Epithelial cell of prostate (primary cell): ENCODE measurements at regions not wholly inside any gene's neighbourhood (a gene's known extent, or its start where the extent isn't known, plus 50 kb on each side); places are given as distances from the start of the nearest gene placed in this dataset.

ENCODE experiments used
- DNase-seq: peaks from one replicate; pipeline ENCODE4 v3.0.0-alpha.2; 2011; ENCODE audit warnings: low read depth, low spot score
- H3K27ac ChIP-seq: fragments of 450-650 bp; 2 replicates; pipeline ENCODE4 v1.5.1; 2017; ENCODE audit warnings: mild to moderate bottlenecking

- DNase-seq, result no peak
- no peak overlapping the region for H3K27ac ChIP-seq
Observed at GRCh38 chr4:145348291-145348690, 133.4 kb upstream of the SMAD1 start.

- DNase-seq, result no peak
Observed at GRCh38 chr4:145347684-145348083, 134.0 kb upstream of the SMAD1 start.

GRCh38 chr4:145346081-145346480, 135.6 kb upstream of the SMAD1 start:
- no peak for DNase-seq
- no peak overlapping the region for H3K27ac ChIP-seq

More at GRCh38 chr4:145347684-145348083, 134.0 kb upstream of the SMAD1 start:
- no peak overlapping the region for H3K27ac ChIP-seq

GRCh38 chr4:145345401-145345800, 136.3 kb upstream of the SMAD1 start:
- DNase-seq, result no peak
- no peak overlapping the region for H3K27ac ChIP-seq

- no peak for DNase-seq
- H3K27ac ChIP-seq, result no peak overlapping the region
Observed at GRCh38 chr4:145341381-145341780, 140.3 kb upstream of the SMAD1 start.

- H3K27ac ChIP-seq, result no peak overlapping the region
- DNase-seq, result no peak
Observed at GRCh38 chr4:145340071-145340675, 141.5 kb upstream of the SMAD1 start.

GRCh38 chr4:145339075-145339725, 142.5 kb upstream of the SMAD1 start:
- no peak overlapping the region for H3K27ac ChIP-seq
- no peak for DNase-seq

- no peak for DNase-seq
- H3K27ac ChIP-seq, result no peak overlapping the region
Observed at GRCh38 chr4:145338568-145338967, 143.1 kb upstream of the SMAD1 start.

- DNase-seq, result no peak
- no peak overlapping the region for H3K27ac ChIP-seq
Observed at GRCh38 chr4:145337391-145337790, 144.3 kb upstream of the SMAD1 start.

GRCh38 chr4:145333786-145334185, 147.9 kb upstream of the SMAD1 start:
- no peak overlapping the region for H3K27ac ChIP-seq
- no peak for DNase-seq

GRCh38 chr4:145326491-145326890, 146.1 kb upstream of the OTUD4 start:
- H3K27ac ChIP-seq, result no peak overlapping the region
- DNase-seq, result no peak

- DNase-seq, result peak; percentile 6
- H3K27ac ChIP-seq, result no peak overlapping the region
Observed at GRCh38 chr4:145324161-145324560, 143.8 kb upstream of the OTUD4 start.

- no peak overlapping the region for H3K27ac ChIP-seq
- DNase-seq, result no peak
Observed at GRCh38 chr4:145320294-145320693, 139.9 kb upstream of the OTUD4 start.

GRCh38 chr4:145319751-145320150, 139.4 kb upstream of the OTUD4 start:
- DNase-seq, result no peak
- no peak overlapping the region for H3K27ac ChIP-seq

- H3K27ac ChIP-seq, result no peak overlapping the region
- no peak for DNase-seq
Observed at GRCh38 chr4:145316897-145317574, 136.6 kb upstream of the OTUD4 start.

GRCh38 chr4:145315811-145316225, 135.4 kb upstream of the OTUD4 start:
- H3K27ac ChIP-seq, result no peak overlapping the region

GRCh38 chr4:145308598-145308997, 128.2 kb upstream of the OTUD4 start:
- no peak overlapping the region for H3K27ac ChIP-seq
- no peak for DNase-seq

More at GRCh38 chr4:145315811-145316225, 135.4 kb upstream of the OTUD4 start:
- DNase-seq, result no peak

GRCh38 chr4:145307763-145308430, 127.5 kb upstream of the OTUD4 start:
- no peak for DNase-seq
- H3K27ac ChIP-seq, result no peak overlapping the region

GRCh38 chr4:145307120-145307519, 126.7 kb upstream of the OTUD4 start:
- no peak for DNase-seq
- no peak overlapping the region for H3K27ac ChIP-seq

GRCh38 chr4:145302725-145303124, 122.3 kb upstream of the OTUD4 start:
- H3K27ac ChIP-seq, result no peak overlapping the region

More at GRCh38 chr4:145302725-145303124, 122.3 kb upstream of the OTUD4 start:
- no peak for DNase-seq
